GM21576 (cell line): ENCODE measurements at regions not wholly inside any gene's neighbourhood (a gene's known extent, or its start where the extent isn't known, plus 50 kb on each side); places are given as distances from the start of the nearest gene placed in this dataset.
"Not testable (repeated sequence)": the region's sequence is repeated elsewhere in the genome, so short reads cannot be mapped to it uniquely, and the experiment has no call there.

Experiments used
- ATAC-seq: cut with Tn5 transposase; IDR thresholded peaks from one replicate; pipeline ENCODE4 v1.9.1; 2021; ENCODE audit warnings: mild to moderate bottlenecking, moderate library complexity; ENCODE audit not compliant: unreplicated experiment

DNA sequence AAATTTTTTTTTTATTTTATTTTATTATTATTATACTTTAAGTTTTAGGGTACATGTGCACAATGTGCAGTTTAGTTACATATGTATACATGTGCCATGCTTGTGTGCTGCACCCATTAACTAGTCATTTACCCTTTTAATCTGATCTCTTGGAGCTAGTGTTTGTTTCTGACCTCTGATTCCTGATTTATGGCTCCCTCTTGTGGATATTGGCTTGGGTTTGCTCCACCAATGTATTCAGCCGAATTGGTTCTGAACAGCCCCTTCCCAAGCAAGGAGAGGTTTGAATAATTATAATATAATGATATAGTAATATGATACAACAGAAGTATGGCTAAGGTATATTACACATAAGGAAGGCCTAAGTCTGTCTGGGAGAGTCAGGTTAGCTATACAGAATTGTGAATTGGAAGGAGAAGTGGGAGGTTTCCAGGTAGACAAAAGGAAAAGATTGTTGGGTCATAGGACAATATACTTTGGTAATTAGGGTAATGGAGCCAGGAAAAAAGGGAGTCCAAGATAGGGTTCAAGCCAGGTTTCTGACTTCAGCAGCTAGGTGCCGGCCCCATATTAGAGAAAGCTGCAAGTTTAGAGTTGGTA, 53.1 kb upstream of the HMCN1 start:
- ATAC-seq, result peak; percentile 86

DNA sequence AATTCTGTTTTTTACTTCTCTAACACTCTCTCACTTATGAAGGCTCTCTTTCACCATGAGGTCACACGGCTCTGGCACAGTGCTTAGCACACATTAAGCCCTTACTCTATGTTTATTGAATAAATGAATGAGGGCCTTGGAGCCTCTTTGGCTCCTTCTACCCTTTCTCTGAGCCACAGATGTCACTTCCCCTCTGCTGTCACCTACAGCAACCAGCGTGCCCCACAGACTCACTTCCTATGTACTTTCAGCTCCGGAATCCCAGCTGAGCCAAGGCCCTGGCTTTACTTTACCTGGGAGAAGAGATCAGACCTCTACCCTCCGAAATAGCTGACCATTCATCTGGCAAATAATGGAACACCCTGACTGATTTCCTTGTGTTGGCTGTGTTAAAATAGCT, 53.7 kb upstream of the HMCN1 start:
- ATAC-seq, result no peak

DNA sequence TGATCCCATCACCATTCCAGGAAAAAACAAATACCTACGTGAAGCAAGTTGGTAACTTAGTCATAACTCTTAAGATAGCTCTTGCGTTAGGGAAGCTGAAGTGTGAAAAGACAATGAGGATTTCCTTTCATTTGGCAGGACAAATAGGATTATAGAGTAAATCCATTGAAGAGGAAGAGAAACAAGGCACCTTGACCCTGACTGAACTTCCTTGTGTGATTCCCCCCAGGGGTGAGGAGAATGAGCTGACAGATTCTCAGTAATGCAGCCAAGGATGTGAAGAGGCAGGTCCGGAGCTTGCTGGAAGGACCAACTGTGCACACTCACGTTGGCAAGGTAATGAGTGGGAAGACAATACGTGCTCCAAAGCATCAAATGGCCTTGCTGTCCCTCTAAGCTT, 55.0 kb upstream of the HMCN1 start:
- ATAC-seq, result no peak

GRCh38 chr1:185676969-185677368, 57.2 kb upstream of the HMCN1 start:
- ATAC-seq, result no peak

GRCh38 chr1:185674201-185674600, 60.0 kb upstream of the HMCN1 start:
- ATAC-seq, result peak; percentile 89

GRCh38 chr1:185672719-185673360, 61.4 kb upstream of the HMCN1 start:
- no peak for ATAC-seq

DNA sequence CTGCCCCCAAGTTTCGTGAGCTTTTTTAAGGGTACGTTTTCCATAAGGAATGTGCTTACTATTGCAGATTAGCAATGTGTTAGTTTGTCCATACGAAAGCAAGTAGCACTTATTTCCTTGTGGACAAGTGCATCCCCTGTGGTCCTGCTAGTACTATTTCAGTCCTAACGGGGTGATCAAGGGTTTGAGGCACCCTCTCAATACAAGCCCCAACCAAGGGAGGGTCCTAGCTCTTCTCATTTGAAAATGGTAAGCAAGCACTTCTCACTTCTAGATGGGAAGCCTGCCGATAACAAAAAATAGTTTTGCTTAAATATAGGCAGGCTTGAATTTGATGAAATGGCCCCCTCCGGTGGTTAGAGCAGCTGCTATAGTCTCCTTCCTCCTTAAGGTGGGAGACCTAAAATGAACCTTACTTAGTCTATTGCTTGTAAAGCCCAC, 64.0 kb upstream of the HMCN1 start:
- ATAC-seq, result no peak

- ATAC-seq, result no peak
Measured at GRCh38 chr1:185668013-185668412, 66.2 kb upstream of the HMCN1 start.

GRCh38 chr1:185666582-185666981, 67.6 kb upstream of the HMCN1 start:
- no peak for ATAC-seq

DNA sequence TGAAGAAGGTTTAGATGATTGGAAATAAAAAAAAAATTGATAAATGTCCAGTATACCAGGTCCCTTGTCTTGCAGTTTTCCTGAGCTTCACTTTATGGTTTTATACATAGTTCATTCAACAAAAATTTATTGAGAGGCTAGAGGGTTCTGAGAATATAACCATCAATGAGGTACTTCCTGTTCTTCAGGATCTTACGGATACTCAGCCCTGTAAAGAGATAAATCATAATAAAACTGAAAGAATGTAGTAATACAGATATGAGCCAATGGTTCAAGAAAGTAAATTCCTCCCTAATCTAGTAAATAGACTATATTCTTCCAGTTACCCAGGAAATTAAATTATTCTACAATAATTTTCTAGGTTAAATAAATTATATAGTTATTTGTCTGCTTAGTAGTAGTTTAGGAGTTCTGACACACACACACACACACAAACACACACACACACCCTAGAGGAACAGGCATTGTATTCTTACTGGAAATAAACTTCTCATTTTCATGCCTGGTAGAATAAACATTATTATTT, 70.4 kb upstream of the HMCN1 start:
- ATAC-seq, result no peak

- ATAC-seq, result no peak
Measured at GRCh38 chr1:185663332-185663731, 70.9 kb upstream of the HMCN1 start.

DNA sequence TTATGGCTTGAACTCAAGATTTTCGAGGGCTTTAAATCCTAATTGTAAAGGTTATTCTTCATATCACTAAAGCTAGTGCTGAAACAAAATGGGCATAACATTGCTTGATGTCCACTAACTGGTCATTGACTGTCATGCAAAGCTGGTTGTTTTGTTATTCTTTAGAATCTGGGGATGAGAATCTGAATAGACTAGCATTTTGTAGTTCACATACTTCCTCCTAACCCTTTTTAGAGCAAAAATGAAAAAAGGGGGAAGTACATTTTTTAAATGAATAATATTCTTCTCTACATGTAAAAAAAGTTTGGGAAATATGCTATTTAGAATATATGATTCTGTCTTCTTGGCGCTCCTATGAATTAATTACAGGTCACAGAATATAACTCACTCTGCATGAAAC, 72.2 kb upstream of the HMCN1 start:
- ATAC-seq, result no peak

DNA sequence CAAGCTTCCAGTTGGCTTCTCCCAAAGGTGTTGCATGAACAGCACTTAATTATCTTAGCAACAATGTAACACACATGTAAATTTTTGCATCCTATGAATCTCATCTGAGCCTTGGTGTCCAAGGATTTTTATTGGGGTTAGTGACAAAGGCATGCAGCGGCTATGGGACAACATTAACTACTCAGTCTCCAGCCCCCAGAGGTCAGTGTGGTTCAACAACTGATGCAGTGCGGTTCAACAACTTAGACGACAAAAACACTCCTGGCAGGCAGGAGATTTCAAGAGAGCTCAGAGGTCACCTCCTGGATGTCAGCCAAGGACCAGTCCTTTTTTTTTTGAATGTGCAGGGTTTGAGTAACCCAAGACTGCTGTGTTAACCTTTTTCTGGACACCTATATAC, 77.5 kb upstream of the HMCN1 start:
- no peak for ATAC-seq

DNA sequence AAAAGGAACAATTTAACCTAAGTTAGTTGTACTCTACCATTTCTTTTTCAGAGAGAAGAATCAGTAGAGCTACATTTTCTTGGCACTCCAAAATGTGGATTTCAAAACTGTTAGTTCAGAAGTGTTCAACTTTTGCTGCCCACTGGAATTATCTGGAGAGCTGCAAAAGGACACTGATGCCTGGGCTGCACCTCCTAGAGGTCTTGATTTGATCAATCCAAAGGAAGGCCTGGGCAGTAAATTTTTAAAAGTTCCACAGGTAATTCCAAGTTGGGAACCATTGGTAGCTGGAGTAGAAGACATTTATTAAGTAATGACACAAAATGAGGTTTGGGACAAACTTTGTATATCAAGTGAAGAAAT, 79.3 kb upstream of the HMCN1 start:
- no peak for ATAC-seq

DNA sequence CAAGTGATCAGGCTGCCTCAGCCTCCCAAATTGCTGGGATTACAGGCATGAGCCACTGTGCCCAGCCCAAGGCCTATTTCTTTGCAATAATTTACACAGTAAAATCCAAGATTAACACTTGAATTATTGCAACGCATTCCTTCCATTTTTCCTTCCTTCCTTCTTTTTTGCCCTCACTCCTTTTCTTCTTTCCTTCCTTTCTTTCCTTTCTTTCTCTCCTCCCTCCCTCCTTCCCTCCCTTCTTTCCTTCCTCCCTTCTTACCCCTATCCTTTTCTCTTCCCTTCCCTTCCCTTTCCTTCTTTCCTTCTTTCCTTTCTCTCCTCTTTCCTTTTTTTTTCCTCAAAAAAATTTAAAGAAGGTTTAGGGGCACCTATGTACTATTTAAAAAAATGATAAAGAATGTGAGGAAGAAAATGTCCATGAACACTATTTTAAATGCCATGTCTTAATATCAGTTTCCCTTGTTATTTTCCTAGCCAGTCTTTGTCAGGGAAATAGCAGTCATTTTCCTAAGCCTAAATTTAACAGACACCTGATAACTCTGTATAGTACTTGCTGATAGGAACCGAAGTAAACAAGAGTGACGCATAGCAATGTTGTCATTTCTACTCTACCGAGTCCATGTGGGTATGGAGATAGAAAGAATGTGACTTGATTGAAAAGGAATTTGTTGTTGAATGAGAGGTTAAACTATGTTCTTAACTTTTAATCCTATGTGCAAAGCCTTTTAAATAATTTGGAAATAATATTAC, 79.8 kb upstream of the HMCN1 start:
- ATAC-seq, result no peak

DNA sequence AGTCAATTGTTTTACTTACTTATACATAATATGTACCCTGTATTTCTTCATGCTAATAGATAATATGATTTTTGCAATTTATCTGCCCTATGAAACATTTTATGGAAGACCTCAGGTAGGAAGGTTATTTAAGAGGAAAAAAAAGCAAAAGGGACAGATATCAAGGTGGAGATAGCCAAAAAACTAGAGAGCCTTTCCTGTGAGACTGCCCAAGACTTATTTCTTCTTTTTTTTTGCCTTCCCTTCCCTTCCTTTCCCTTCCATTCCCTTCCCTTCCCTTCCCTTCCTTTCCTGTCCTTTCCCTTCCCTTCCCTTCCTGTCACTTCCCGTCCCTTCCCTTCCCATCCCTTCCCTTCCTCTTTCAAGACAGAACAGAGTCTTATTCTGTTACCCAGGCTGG, 80.6 kb upstream of the HMCN1 start:
- ATAC-seq, result no peak

GRCh38 chr1:185652348-185652747, 81.8 kb upstream of the HMCN1 start:
- ATAC-seq, result no peak

GRCh38 chr1:185650602-185651230, 83.5 kb upstream of the HMCN1 start:
- no peak for ATAC-seq

DNA sequence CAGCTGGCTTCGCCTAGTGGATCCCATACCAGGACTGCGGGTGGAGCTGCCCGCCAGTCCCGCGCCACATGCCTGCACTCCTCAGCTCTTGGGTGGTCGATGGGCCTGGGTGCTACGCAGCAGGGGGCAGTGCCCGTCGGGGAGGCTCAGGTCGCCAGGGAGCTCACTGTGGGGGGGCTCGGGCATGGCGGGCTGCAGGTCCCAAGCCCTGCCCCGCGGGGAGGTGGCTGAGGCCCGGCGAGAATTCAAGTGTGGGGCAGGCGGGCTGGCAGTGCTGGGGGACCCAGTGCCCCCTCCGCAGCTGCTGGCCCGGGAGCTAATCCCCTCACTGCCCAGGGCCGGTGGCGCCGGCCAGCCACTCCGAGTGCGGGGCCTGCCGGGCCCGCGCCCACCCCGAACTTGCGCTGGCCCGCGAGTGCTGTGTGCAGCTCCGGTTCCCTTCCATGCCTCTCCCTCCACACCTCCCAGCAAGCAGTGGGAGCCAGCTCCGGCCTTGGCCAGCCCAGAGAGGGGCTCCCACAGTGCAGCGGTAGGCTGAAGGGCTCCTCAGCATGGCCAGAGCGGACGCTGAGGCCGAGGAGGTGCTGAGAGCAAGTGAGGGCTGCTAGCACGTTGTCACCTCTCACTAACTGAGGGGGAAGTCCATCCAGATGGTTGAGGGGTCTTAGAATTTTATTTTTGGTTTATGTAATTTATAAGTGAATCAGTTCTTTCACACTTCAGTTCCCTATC, 85.2 kb upstream of the HMCN1 start:
- no peak for ATAC-seq

GRCh38 chr1:185647597-185648267, 86.5 kb upstream of the HMCN1 start:
- ATAC-seq, result not testable (repeated sequence)
